ENCODE measurements at regions not wholly inside any gene's neighbourhood (a gene's known extent, or its start where the extent isn't known, plus 50 kb on each side); places are given as distances from the start of the nearest gene placed in this dataset.

DNA sequence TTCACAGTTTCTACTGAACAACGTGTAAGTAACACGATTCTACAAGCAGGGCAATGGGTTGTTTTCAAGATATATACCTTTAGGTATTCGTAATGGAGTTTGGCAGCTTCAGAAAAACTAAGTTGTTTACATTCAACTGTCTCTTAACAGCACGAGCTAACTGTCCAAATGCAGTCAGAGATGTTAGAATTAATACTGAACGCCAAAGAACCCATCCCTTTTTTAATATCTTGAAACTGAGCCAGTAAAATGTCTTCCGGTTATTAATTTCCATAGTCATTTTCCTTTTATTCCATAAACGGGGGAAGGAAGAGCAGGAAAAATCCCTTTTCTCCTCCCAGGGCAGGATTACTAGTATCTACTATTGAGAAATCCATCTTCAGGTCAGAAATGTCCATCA lies 129.0 kb upstream of the THBS1 start:
- DNase-seq (ENCODE audit: low spot score): no peak

GRCh38 chr15:39453620-39454019 lies 127.3 kb upstream of the THBS1 start:
- no peak for DNase-seq (ENCODE audit: low spot score)

- no peak for DNase-seq (ENCODE audit: low spot score)
These were observed 126.5 kb upstream of the THBS1 start for GRCh38 chr15:39454189-39454986.

DNA sequence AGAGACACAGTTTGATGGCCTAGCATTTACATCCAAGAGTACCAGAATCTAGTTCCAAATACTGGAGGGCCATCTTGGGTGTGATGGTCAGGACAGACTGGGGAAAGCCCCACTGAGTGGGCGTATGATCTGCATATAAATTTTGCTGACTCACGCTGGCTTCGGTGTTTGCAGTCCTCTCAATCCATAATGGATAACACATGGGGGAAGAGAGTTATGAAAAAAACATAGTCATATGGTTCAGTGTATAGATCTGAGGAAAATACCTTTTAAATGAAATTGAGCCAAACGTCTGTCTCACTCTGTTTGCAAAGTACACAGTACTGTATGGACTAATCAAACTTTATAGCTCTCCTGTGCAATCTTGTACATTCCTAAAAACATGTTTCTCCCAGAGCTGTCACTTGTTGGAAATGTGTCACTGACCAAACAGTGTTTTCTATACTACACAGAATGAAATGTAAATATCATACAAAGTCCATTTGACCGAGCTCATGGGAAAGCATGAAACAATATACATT lies 125.3 kb upstream of the THBS1 start:
- no peak for DNase-seq (ENCODE audit: low spot score)

DNA sequence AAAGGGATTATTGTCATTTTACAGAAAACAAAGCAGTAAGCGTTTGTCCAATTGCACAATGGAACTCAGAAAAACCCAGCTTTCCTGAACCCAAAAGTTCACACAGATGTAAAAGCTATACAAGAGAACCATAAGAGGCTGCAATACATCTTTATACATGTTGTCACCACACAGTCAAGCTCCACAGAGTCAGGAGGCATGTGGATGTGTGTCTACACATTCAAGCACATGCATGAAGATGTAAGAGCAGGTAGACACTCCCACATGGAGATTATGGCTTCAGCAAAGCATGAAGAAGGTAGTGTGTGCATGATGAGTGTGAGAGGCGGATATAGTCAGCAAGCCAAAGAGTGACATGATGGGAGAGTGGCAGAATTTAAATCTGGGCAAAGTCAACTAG lies 124.7 kb upstream of the THBS1 start:
- DNase-seq (ENCODE audit: low spot score): no peak

GRCh38 chr15:39456582-39457330 lies 124.1 kb upstream of the THBS1 start:
- DNase-seq (ENCODE audit: low spot score): no peak

- DNase-seq (ENCODE audit: low spot score): no peak
These were observed 122.7 kb upstream of the THBS1 start for GRCh38 chr15:39458131-39458530.

DNA sequence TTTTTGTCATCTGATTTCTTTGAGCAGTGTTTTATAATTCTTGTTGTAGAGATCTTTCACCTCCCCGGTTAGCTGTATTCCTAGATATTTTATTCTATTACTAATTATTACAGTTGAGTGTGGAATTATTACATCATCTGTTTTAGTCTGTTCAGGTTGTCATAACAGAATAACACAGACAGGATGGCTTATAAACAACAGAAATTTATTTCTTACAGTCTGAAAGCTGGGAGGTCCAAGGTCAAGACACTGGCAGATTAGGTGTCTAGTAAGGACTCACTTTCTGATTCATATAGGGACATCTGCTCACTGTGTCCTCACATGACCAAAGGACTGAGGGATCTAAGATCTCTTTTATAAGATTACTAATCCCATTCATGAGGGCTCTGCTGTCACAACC lies 121.3 kb upstream of the THBS1 start:
- DNase-seq (ENCODE audit: low spot score): no peak

GRCh38 chr15:39460748-39461147 lies 120.1 kb upstream of the THBS1 start:
- no peak for DNase-seq (ENCODE audit: low spot score)

GRCh38 chr15:39461536-39462130 lies 119.2 kb upstream of the THBS1 start:
- no peak for DNase-seq (ENCODE audit: low spot score)

- DNase-seq (ENCODE audit: low spot score): no peak
These were observed 118.2 kb upstream of the THBS1 start for GRCh38 chr15:39462691-39463090.

GRCh38 chr15:39465843-39466749 lies 114.8 kb upstream of the THBS1 start:
- no peak for DNase-seq (ENCODE audit: low spot score)

DNA sequence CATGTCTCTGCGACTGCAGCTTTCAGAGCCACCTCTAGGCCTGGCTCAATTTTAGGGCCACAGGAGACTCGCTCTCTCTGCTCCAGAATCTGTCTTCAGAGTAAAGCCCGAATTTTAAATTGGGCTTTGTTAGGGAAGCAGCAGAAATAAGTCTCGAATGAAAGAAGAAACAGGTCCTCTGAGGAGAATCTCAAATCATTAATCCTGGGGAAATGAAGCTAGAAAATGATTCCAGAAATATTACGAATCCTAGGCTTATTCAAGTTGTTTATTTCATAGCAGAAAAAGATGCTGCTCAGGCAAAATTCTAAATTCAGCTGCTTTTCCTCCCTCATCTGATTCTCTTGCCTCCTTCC lies 114.2 kb upstream of the THBS1 start:
- no peak for DNase-seq (ENCODE audit: low spot score)

DNA sequence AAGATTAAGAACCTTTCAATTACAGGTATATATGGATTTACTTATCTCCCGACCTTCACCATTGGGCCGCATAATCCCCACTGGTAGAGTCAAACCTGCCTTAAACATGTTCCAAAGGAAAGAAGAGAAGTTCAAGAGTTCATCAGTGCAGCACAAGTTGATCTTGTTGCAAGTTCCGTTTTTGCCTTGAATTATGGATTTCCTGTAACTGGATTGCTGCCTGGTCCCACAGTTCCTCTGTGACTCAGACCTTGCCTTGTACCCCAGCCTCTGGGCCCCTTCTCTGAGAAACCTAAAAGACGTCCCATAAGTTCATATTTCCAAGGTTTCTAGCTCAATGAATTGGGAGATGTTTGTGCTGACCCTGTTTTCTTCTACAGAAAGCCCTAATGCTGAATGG lies 112.5 kb upstream of the THBS1 start:
- no peak for DNase-seq (ENCODE audit: low spot score)

- no peak for DNase-seq (ENCODE audit: low spot score)
These were observed 112.1 kb upstream of the THBS1 start for GRCh38 chr15:39468828-39469227.

- DNase-seq (ENCODE audit: low spot score): no peak
These were observed 108.9 kb upstream of the THBS1 start for GRCh38 chr15:39471785-39472574.

DNA sequence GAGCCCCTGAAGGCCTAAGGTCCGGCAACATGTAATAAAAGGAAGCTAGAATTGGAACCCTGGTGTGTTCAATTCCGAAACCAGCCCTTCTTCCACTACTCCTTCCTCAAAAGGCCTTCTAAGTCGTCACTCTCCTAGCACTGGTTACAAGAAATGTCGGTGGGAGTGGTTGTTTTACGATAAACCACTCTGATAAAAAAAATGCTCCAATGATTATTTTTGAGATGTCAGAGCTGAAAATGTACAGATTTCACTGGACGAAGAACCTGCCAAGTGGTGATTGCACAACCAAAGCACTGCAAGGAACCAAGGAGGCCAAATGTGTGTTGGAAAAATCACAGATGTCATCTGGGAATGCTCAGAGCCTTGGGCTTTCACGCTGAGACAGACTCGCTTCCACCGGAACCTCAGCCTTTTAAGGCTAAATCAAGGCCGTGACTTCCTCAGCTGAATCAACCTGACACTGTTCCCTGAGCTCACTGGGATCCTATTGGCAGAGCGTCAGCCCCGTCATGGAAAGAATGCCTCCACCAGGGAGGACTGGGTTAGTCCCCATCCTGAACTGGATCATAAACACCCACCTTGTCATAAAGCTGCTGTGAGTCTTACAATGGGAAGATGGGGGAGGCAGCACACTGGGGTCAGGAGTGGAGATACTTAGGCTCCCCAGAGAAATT lies 108.1 kb upstream of the THBS1 start:
- DNase-seq (ENCODE audit: low spot score): peak; percentile 73

GRCh38 chr15:39473298-39473947 lies 107.5 kb upstream of the THBS1 start:
- DNase-seq (ENCODE audit: low spot score): no peak

- DNase-seq (ENCODE audit: low spot score): no peak
These were observed 106.2 kb upstream of the THBS1 start for GRCh38 chr15:39474657-39475056.

GRCh38 chr15:39478996-39479395 lies 101.9 kb upstream of the THBS1 start:
- no peak for DNase-seq (ENCODE audit: low spot score)
